IMR-90 (cell line): ENCODE measurements at regions not wholly inside any gene's neighbourhood (a gene's known extent, or its start where the extent isn't known, plus 50 kb on each side); places are given as distances from the start of the nearest gene placed in this dataset.

Experiments
- ATAC-seq: fragments of 200-7000 bp; cut with Tn5 transposase; 2 replicates; pipeline ENCODE4 v1.9.1; 2020; ENCODE audit warnings: low read depth, mild to moderate bottlenecking, moderate library complexity
- BruUV-seq: library from RNA; stranded (reverse); fragments of 400-500 nt; replicated peaks from 2 replicates; lab custom pipeline; 2021; lab: Mats Ljungman, UMichigan
- CTCF ChIA-PET: fragments of 300-600 bp; formaldehyde crosslinking; extraction: SDS; loops from one replicate; lab custom pipeline; 2021; ENCODE audit warnings: antibody characterized with exemption; lab: Yijun Ruan, JAX
- POLR2A ChIA-PET: fragments of 300-600 bp; sonication (Branson Sonifier 250); formaldehyde crosslinking; loops from one replicate; lab custom pipeline; 2022; ENCODE audit warnings: antibody characterized with exemption; ENCODE audit not compliant: unreplicated experiment; lab: Charles Lee
- DNase-seq: peaks from one replicate; pipeline ENCODE4 v3.0.0; 2013
- H2AFZ ChIP-seq: replicated peaks from 2 replicates; pipeline ENCODE3; 2013; ENCODE audit warnings: low read length, mild to moderate bottlenecking; ENCODE audit not compliant: poor library complexity
- H2AK5ac ChIP-seq: 2 replicates; pipeline ENCODE4 v1.6.1; 2013; ENCODE audit warnings: low read depth, low read length, inconsistent platforms
- H2AK9ac ChIP-seq: replicated peaks from 2 replicates; pipeline ENCODE3; 2013; ENCODE audit warnings: mild to moderate bottlenecking, low read depth, low read length, moderate library complexity; ENCODE audit not compliant: poor library complexity
- H2BK120ac ChIP-seq: 2 replicates; pipeline ENCODE4 v1.6.1; 2013; ENCODE audit warnings: low read depth, low read length, inconsistent platforms
- H2BK15ac ChIP-seq: 3 replicates; pipeline ENCODE4 v1.6.1; 2013; ENCODE audit warnings: low read depth, low read length, inconsistent platforms
- H2BK20ac ChIP-seq: 2 replicates; pipeline ENCODE4 v1.6.1; 2013; ENCODE audit warnings: low read depth, mild to moderate bottlenecking, inconsistent platforms, low read length, moderate library complexity
- H2BK5ac ChIP-seq: 2 replicates; pipeline ENCODE4 v1.6.1; 2013; ENCODE audit warnings: mild to moderate bottlenecking, low read depth, low read length, inconsistent platforms; ENCODE audit not compliant: poor library complexity, severe bottlenecking
- H3K14ac ChIP-seq: replicated peaks from 2 replicates; pipeline ENCODE4 v1.6.1; 2013; ENCODE audit warnings: low read depth, low read length, inconsistent platforms
- H3K18ac ChIP-seq: 2 replicates; pipeline ENCODE4 v1.6.1; 2013; ENCODE audit warnings: low read depth, low read length, control low read depth
- H3K23ac ChIP-seq: 2 replicates; pipeline ENCODE4 v1.6.1; 2013; ENCODE audit warnings: low read depth, low read length, inconsistent platforms
- H3K27ac ChIP-seq: 2 replicates; pipeline ENCODE4 v1.5.1; 2013; ENCODE audit warnings: mild to moderate bottlenecking, control low read depth, low read length; ENCODE audit not compliant: insufficient read depth
- H3K27me3 ChIP-seq: 2 replicates; pipeline ENCODE4 v1.6.1; 2013; ENCODE audit warnings: low read length; ENCODE audit not compliant: control insufficient read depth, insufficient read depth
- H3K36me3 ChIP-seq: 2 replicates; pipeline ENCODE4 v1.6.1; 2013; ENCODE audit warnings: low read length, mixed read lengths; ENCODE audit not compliant: control insufficient read depth, insufficient read depth
- H3K4ac ChIP-seq: 2 replicates; pipeline ENCODE4 v1.6.1; 2013; ENCODE audit warnings: low read depth, low read length, inconsistent platforms
- H3K4me1 ChIP-seq: 2 replicates; pipeline ENCODE4 v1.6.1; 2013; ENCODE audit warnings: low read length, mixed read lengths; ENCODE audit not compliant: control insufficient read depth, insufficient read depth
- H3K4me2 ChIP-seq: 2 replicates; pipeline ENCODE4 v1.6.1; 2013; ENCODE audit warnings: low read depth, mild to moderate bottlenecking, control low read depth, low read length, moderate library complexity
- H3K4me3 ChIP-seq: 2 replicates; pipeline ENCODE4 v1.5.1; 2013; ENCODE audit warnings: low read depth, mild to moderate bottlenecking, control low read depth, low read length, moderate library complexity; ENCODE audit not compliant: insufficient read depth
- H3K56ac ChIP-seq: 2 replicates; pipeline ENCODE4 v1.6.1; 2013; ENCODE audit warnings: low read length, inconsistent platforms; ENCODE audit not compliant: insufficient read depth; ENCODE audit errors: extremely low read depth
- H3K79me1 ChIP-seq, 2 experiments: 2 replicates each; pipeline ENCODE4 v1.6.1; 2013; ENCODE audit warnings: low read length in 2 of 2, inconsistent platforms in 1 of 2, low read depth in 1 of 2
- H3K9ac ChIP-seq: 2 replicates; pipeline ENCODE4 v1.6.1; 2013; ENCODE audit warnings: low read depth, low read length, control low read depth
- H3K9me1 ChIP-seq: 2 replicates; pipeline ENCODE4 v1.6.1; 2013; ENCODE audit warnings: low read length, inconsistent platforms; ENCODE audit not compliant: insufficient read depth
- H3K9me3 ChIP-seq: 2 replicates; pipeline ENCODE4 v1.6.1; 2013; ENCODE audit warnings: low read length; ENCODE audit not compliant: control insufficient read depth, insufficient read depth
- H4K20me1 ChIP-seq: 2 replicates; pipeline ENCODE4 v1.6.1; 2013; ENCODE audit warnings: low read length, inconsistent platforms; ENCODE audit not compliant: insufficient read depth
- H4K5ac ChIP-seq: 2 replicates; pipeline ENCODE4 v1.6.1; 2013; ENCODE audit warnings: mild to moderate bottlenecking, low read depth, low read length, control low read depth
- H4K8ac ChIP-seq, 2 experiments: 2 replicates each; pipeline ENCODE4 v1.6.1; 2013; ENCODE audit warnings: low read depth in 2 of 2, low read length in 2 of 2, control low read depth in 1 of 2, inconsistent platforms in 1 of 2
- H4K91ac ChIP-seq: 2 replicates; pipeline ENCODE4 v1.6.1; 2013; ENCODE audit warnings: low read depth, low read length, inconsistent platforms; ENCODE audit not compliant: insufficient read depth
- POLR2A ChIP-seq: IDR thresholded peaks from 2 replicates; pipeline ENCODE4 v1.6.1; 2012; ENCODE audit warnings: mild to moderate bottlenecking, low read depth, low read length
- WGBS, 2 experiments: methylation state at CpG; one replicate each; pipeline versions ENCODE4 v1.1.5 to v1.1.7; 2013; ENCODE audit warnings: missing lambda C conversion rate in 2 of 2; ENCODE audit not compliant: insufficient read length in 1 of 2; ENCODE audit errors: extremely low coverage in 2 of 2; 5-methylcytosine and 5-hydroxymethylcytosine counted together
- dilution Hi-C: fragments of 300-500 bp; cut with HindIII; formaldehyde crosslinking; loops from one replicate; pipeline ENCODE4 v1.14.3; 2018; ENCODE audit warnings: low sequenced_read_pairs; ENCODE audit not compliant: unreplicated experiment
- in situ Hi-C: fragments of 300-500 bp; cut with MboI; formaldehyde crosslinking; loops from 3 replicates; pipeline ENCODE4 v1.14.3; 2019; ENCODE audit warnings: low sequenced_read_pairs, inconsistent platforms, mixed read lengths
- intact Hi-C: fragments of 100-400 bp; cut with micrococcal nuclease; formaldehyde crosslinking; loops from 2 replicates; pipeline ENCODE4 v1.10.0; 2022

GRCh38 chr14:94690486-94690885 is 78.3 kb downstream of the SERPINA3 start:
- Histone ChIP-seq H2BK120ac (no peak overlapping the region), H4K8ac (no peak overlapping the region), H2BK15ac (no peak overlapping the region), H3K27me3 (no peaks in the 10 kb centered on the region; the same call in 1 of the 2 replicates), H3K4ac (no peak overlapping the region), H2BK20ac (no peak overlapping the region), H3K4me1 (peaks cover 2% of the 10 kb centered on the region; the same call in 1 of the 2 replicates), H3K9ac (no peak overlapping the region), H4K20me1 (no peaks in the 10 kb centered on the region), H2AK5ac (no peak overlapping the region), H3K18ac (no peak overlapping the region), H3K4me2 (no peak overlapping the region), H4K5ac (no peak overlapping the region), H3K9me1 (no peaks in the 10 kb centered on the region), H3K27ac (no peak overlapping the region), H2AFZ (no peak overlapping the region), H2AK9ac (no peak overlapping the region), H2BK5ac (no peak overlapping the region), H3K23ac (no peak overlapping the region), H3K79me1 (no peaks in the 10 kb centered on the region), H3K56ac (no peak overlapping the region), H3K14ac (no peak overlapping the region), H3K36me3 (no peaks in the 10 kb centered on the region), H3K9me3 (no peaks in the 10 kb centered on the region), H4K91ac (no peak overlapping the region), H3K4me3 (no peak overlapping the region)
- ChIA-PET POLR2A (no interaction called here), CTCF (interaction anchor here (0.5 to 1.4 kb wide), 4 partner anchors 8 to 410 kb away, joined by 3 to 5 read pairs (median 4); no protein-coding TSS in a partner anchor)
- 100% methylated on average over 1 of the region's 14 CpGs; no CpG with 5 or more reads in 1 of the 2 experiments for WGBS, 2 experiments
- dilution Hi-C loops: no loop called here
- intact Hi-C loops: no loop called here
- in situ Hi-C loops: loop anchor here (25.0 kb wide), 1 partner anchor 1297 kb away; no protein-coding TSS in a partner anchor
- ATAC-seq (no peak), DNase-seq (no peak)
- no peak for TF ChIP-seq POLR2A
- BruUV-seq: no TSS peak
